ENCODE measurements at regions not wholly inside any gene's neighbourhood (a gene's known extent, or its start where the extent isn't known, plus 50 kb on each side); places are given as distances from the start of the nearest gene placed in this dataset.

DNA sequence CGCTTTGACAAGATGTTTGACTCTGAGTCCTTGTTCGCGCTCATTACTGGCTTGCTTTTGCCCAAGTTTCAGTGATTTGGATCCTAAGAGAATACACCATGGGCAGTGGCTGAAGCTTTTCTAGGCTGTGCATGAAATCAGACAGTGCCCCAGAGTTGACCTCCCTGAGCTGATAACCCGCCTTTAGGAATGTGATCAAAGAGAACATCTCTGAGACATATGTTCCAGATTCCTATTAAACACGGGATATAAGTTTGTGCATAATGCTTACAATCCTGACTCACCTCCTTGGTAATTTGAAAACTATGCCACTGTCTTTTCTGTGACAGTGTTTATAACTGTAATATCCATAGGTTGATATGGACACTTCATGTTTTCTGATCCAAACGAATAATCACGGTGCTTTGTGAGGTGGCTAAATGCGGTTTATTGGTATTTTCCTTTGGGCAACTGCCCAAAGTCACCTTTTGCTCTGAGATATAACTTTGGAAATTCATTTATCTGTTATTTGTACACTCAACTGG lies 732.9 kb downstream of the MTRR start:
- no CpG with 5 or more reads among the region's 8 CpGs for WGBS (ENCODE audit: insufficient coverage, insufficient read length)

DNA sequence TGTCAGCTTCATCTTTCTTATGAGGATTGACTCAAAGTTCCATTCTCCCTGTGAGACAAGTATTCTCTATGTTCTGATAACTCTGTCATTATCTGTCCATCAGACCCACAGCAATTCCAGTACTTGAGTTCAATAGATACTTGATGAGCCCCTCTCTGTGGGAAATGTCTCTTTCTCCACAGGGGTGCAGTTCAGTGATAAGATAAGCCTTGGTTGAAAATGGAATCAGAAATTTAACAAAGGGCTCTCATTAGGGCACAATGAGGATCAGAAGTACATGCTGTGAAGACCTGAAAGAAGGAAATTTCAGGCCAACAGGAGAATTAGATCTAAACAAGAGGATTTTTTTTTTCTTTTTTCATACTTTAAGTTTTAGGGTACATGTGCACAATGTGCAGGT lies 737.3 kb downstream of the MTRR start:
- Histone ChIP-seq H3K36me3 (ENCODE audit: control insufficient read depth, insufficient read depth, low read length) (no peaks in the 10 kb centered on the region), H3K4me3 (ENCODE audit: low read length) (no peak overlapping the region), H3K27ac (ENCODE audit: low read length) (no peak overlapping the region), H3K27me3 (ENCODE audit: control insufficient read depth, insufficient read depth, low read length) (no peaks in the 10 kb centered on the region), H3K9me3 (ENCODE audit: control insufficient read depth, insufficient read depth, low read length) (no peaks in the 10 kb centered on the region), H3K4me1 (ENCODE audit: control insufficient read depth, insufficient read depth, low read length) (no peaks in the 10 kb centered on the region)
- DNase-seq (ENCODE audit: low read depth, low spot score) = no peak

More for the DNA sequence above, 732.9 kb downstream of the MTRR start:
- no peak for DNase-seq (ENCODE audit: low read depth, low spot score)
- no peaks in the 10 kb centered on the region for H3K36me3 ChIP-seq (ENCODE audit: control insufficient read depth, insufficient read depth, low read length)
- H3K4me1 ChIP-seq (ENCODE audit: control insufficient read depth, insufficient read depth, low read length) = no peaks in the 10 kb centered on the region
- H3K27ac ChIP-seq (ENCODE audit: low read length) = no peak overlapping the region
- no peaks in the 10 kb centered on the region for H3K27me3 ChIP-seq (ENCODE audit: control insufficient read depth, insufficient read depth, low read length)
- no peaks in the 10 kb centered on the region for H3K9me3 ChIP-seq (ENCODE audit: control insufficient read depth, insufficient read depth, low read length)
- no peak overlapping the region for H3K4me3 ChIP-seq (ENCODE audit: low read length)

DNA sequence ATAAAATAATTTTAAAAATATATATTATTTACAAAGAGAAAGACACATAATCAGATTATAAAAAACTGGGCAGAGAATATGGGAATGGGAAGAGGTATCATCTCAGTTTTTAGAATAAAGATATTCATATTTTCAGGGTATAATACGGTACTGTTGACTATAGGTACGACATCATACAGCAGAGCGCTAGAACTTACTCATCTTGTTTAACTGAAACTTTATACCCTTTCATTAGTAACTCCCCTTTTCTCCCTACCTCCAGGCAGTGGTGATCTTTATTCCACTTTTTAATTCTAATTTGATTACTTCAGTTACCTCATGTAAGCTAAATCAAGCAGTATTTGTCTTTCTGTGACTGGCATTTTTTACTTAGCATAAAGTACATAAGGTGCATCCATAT lies 742.1 kb downstream of the MTRR start:
- WGBS (ENCODE audit: insufficient coverage, insufficient read length) = no CpG with 5 or more reads among the region's 3 CpGs
- Histone ChIP-seq H3K9me3 (ENCODE audit: control insufficient read depth, insufficient read depth, low read length) (no peaks in the 10 kb centered on the region), H3K27me3 (ENCODE audit: control insufficient read depth, insufficient read depth, low read length) (no peaks in the 10 kb centered on the region), H3K36me3 (ENCODE audit: control insufficient read depth, insufficient read depth, low read length) (no peaks in the 10 kb centered on the region), H3K27ac (ENCODE audit: low read length) (no peak overlapping the region), H3K4me1 (ENCODE audit: control insufficient read depth, insufficient read depth, low read length) (no peaks in the 10 kb centered on the region), H3K4me3 (ENCODE audit: low read length) (no peak overlapping the region)
- DNase-seq (ENCODE audit: low read depth, low spot score) = no peak

- Histone ChIP-seq H3K27me3 (ENCODE audit: control insufficient read depth, insufficient read depth, low read length) (no peaks in the 10 kb centered on the region), H3K36me3 (ENCODE audit: control insufficient read depth, insufficient read depth, low read length) (no peaks in the 10 kb centered on the region), H3K9me3 (ENCODE audit: control insufficient read depth, insufficient read depth, low read length) (no peaks in the 10 kb centered on the region), H3K4me1 (ENCODE audit: control insufficient read depth, insufficient read depth, low read length) (no peaks in the 10 kb centered on the region), H3K27ac (ENCODE audit: low read length) (no peak overlapping the region), H3K4me3 (ENCODE audit: low read length) (no peak overlapping the region)
- WGBS (ENCODE audit: insufficient coverage, insufficient read length) = no CpG with 5 or more reads among the region's 4 CpGs
- no peak for DNase-seq (ENCODE audit: low read depth, low spot score)
Measured at GRCh38 chr5:8613078-8613685, 744.2 kb downstream of the MTRR start.

DNA sequence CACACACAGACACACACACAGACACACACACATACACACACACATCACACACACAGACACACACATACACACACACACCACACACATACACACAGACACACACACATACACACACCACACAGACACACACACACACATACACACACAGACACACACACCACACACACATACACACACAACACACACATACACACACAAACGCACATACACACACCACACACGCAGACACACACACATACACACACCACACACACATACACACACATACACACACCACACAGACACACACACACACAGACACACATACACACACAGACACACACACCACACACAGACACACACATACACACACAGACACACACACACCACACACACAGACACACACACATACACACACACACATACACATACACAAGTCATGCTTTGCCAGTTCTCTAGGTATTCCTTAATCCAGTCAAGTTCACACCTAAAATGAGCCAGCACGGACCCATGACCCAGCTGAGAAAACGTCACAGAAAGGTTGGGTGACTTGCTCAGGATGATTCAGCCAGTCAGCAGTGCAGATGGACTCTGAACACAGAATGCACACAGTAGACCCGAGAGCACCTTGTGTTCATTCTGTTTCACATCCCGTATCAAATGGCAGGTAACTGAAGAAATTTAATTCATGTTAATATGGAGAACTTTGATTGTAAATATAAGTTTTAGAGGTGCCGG lies 746.4 kb downstream of the MTRR start:
- Histone ChIP-seq H3K9me3 (ENCODE audit: control insufficient read depth, insufficient read depth, low read length) (no peaks in the 10 kb centered on the region), H3K27ac (ENCODE audit: low read length) (no peak overlapping the region), H3K36me3 (ENCODE audit: control insufficient read depth, insufficient read depth, low read length) (no peaks in the 10 kb centered on the region), H3K4me1 (ENCODE audit: control insufficient read depth, insufficient read depth, low read length) (no peaks in the 10 kb centered on the region), H3K4me3 (ENCODE audit: low read length) (no peak overlapping the region), H3K27me3 (ENCODE audit: control insufficient read depth, insufficient read depth, low read length) (no peaks in the 10 kb centered on the region)
- WGBS (ENCODE audit: insufficient coverage, insufficient read length) = 100% methylated on average over 2 of the region's 7 CpGs
- no peak for DNase-seq (ENCODE audit: low read depth, low spot score)

GRCh38 chr5:8628521-8628920 lies 759.6 kb downstream of the MTRR start:
- H3K4me3 ChIP-seq (ENCODE audit: low read length) = no peak overlapping the region
- H3K4me1 ChIP-seq (ENCODE audit: control insufficient read depth, insufficient read depth, low read length) = no peaks in the 10 kb centered on the region
- no peak for DNase-seq (ENCODE audit: low read depth, low spot score)
- no peaks in the 10 kb centered on the region for H3K27me3 ChIP-seq (ENCODE audit: control insufficient read depth, insufficient read depth, low read length)
- H3K36me3 ChIP-seq (ENCODE audit: control insufficient read depth, insufficient read depth, low read length) = no peaks in the 10 kb centered on the region
- no peaks in the 10 kb centered on the region for H3K9me3 ChIP-seq (ENCODE audit: control insufficient read depth, insufficient read depth, low read length)
- H3K27ac ChIP-seq (ENCODE audit: low read length) = no peak overlapping the region
- no CpG with 5 or more reads among the region's 5 CpGs for WGBS (ENCODE audit: insufficient coverage, insufficient read length)

- H3K9me3 ChIP-seq (ENCODE audit: control insufficient read depth, insufficient read depth, low read length) = no peaks in the 10 kb centered on the region
- H3K4me3 ChIP-seq (ENCODE audit: low read length) = no peak overlapping the region
- H3K27ac ChIP-seq (ENCODE audit: low read length) = no peak overlapping the region
- WGBS (ENCODE audit: insufficient coverage, insufficient read length) = no CpG with 5 or more reads among the region's 2 CpGs
- H3K27me3 ChIP-seq (ENCODE audit: control insufficient read depth, insufficient read depth, low read length) = no peaks in the 10 kb centered on the region
- DNase-seq (ENCODE audit: low read depth, low spot score) = no peak
- H3K4me1 ChIP-seq (ENCODE audit: control insufficient read depth, insufficient read depth, low read length) = no peaks in the 10 kb centered on the region
- no peaks in the 10 kb centered on the region for H3K36me3 ChIP-seq (ENCODE audit: control insufficient read depth, insufficient read depth, low read length)
Measured at GRCh38 chr5:8633259-8633658, 764.3 kb downstream of the MTRR start.

DNA sequence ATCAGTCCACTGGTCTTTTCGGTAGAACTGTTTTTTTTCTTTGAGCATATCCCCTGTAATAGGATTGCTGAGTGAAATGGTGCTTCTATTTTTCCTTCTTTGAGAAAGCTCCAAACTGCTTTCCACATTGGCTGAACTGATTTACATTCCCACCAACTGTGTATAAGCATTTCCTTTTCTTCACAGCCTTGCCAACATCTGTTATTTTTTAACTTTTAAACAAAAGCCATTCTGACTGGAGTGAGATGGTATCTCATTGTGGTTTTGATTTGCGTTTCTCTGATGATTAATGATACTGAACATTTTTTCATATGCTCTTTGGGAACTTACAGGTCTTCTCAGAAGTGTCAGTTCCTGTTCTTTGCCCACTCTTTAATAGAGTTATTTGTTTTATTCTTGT lies 764.7 kb downstream of the MTRR start:
- WGBS (ENCODE audit: insufficient coverage, insufficient read length) = no CpG with 5 or more reads among the region's 2 CpGs
- no peaks in the 10 kb centered on the region for H3K4me1 ChIP-seq (ENCODE audit: control insufficient read depth, insufficient read depth, low read length)

GRCh38 chr5:8634219-8634618 lies 765.3 kb downstream of the MTRR start:
- Histone ChIP-seq H3K27me3 (ENCODE audit: control insufficient read depth, insufficient read depth, low read length) (no peaks in the 10 kb centered on the region), H3K27ac (ENCODE audit: low read length) (no peak overlapping the region), H3K36me3 (ENCODE audit: control insufficient read depth, insufficient read depth, low read length) (no peaks in the 10 kb centered on the region), H3K4me3 (ENCODE audit: low read length) (no peak overlapping the region), H3K9me3 (ENCODE audit: control insufficient read depth, insufficient read depth, low read length) (no peaks in the 10 kb centered on the region), H3K4me1 (ENCODE audit: control insufficient read depth, insufficient read depth, low read length) (no peaks in the 10 kb centered on the region)
- WGBS (ENCODE audit: insufficient coverage, insufficient read length) = no CpG with 5 or more reads among the region's 2 CpGs
- DNase-seq (ENCODE audit: low read depth, low spot score) = no peak

More for the DNA sequence above, 764.7 kb downstream of the MTRR start:
- no peak for DNase-seq (ENCODE audit: low read depth, low spot score)
- H3K36me3 ChIP-seq (ENCODE audit: control insufficient read depth, insufficient read depth, low read length) = no peaks in the 10 kb centered on the region
- no peaks in the 10 kb centered on the region for H3K9me3 ChIP-seq (ENCODE audit: control insufficient read depth, insufficient read depth, low read length)
- H3K4me3 ChIP-seq (ENCODE audit: low read length) = no peak overlapping the region
- no peak overlapping the region for H3K27ac ChIP-seq (ENCODE audit: low read length)
- H3K27me3 ChIP-seq (ENCODE audit: control insufficient read depth, insufficient read depth, low read length) = no peaks in the 10 kb centered on the region

DNA sequence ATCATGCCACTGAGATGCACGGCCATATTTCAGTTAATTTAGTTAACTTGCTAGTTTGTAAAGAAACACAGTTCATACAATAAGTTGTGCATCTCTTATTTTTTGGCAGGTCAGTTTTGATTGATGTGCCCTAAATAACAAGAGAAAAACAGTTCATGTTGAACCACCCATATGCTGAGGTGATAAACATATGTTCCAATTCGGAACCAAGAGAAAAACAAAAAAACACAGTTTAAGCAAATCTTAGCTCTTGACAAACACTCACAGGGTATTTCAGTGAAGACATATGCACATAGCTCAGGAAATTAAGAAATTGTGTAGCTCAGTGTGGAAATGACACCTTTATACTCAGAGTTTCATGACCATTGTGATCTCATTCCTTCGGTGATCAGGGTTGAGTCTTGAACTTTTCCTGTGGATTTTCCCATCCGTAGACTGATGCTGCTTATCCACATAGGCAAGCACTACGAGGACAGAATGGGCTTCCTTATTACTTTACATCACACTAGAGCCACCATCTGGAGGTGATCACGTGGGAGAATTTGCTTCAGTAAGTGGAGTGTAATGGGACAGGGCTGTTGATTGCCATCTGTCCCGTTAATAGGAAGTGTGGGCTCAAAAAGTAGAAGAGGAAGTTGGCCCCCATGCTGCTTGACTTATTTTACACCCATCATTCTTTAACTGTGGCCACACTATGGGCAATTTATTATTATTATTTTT lies 773.0 kb downstream of the MTRR start:
- Histone ChIP-seq H3K9me3 (ENCODE audit: control insufficient read depth, insufficient read depth, low read length) (no peaks in the 10 kb centered on the region), H3K27ac (ENCODE audit: low read length) (no peak overlapping the region), H3K4me1 (ENCODE audit: control insufficient read depth, insufficient read depth, low read length) (no peaks in the 10 kb centered on the region), H3K4me3 (ENCODE audit: low read length) (no peak overlapping the region), H3K36me3 (ENCODE audit: control insufficient read depth, insufficient read depth, low read length) (no peaks in the 10 kb centered on the region), H3K27me3 (ENCODE audit: control insufficient read depth, insufficient read depth, low read length) (no peaks in the 10 kb centered on the region)
- no peak for DNase-seq (ENCODE audit: low read depth, low spot score)
- WGBS (ENCODE audit: insufficient coverage, insufficient read length) = no CpG with 5 or more reads among the region's 7 CpGs

Measured in iPS DF 6.9 (cell line).